Activated CD4-positive, alpha-beta T cell treated with anti-CD3 and anti-CD28 coated beads, Interleukin-2, amount 10 ng/mL, durations not matched to agents 24 days and 14 days (primary cell): ENCODE measurements at regions not wholly inside any gene's neighbourhood (a gene's known extent, or its start where the extent isn't known, plus 50 kb on each side); places are given as distances from the start of the nearest gene placed in this dataset.
"Not testable (repeated sequence)": the region's sequence is repeated elsewhere in the genome, so short reads cannot be mapped to it uniquely, and the experiment has no call there.

Source experiments
- DNase-seq: peaks from one replicate; pipeline ENCODE4 v3.0.0; 2022
- H3K27ac Mint-ChIP-seq: one replicate; pipeline ENCODE4 v1.8.0; 2022; ENCODE audit warnings: mild to moderate bottlenecking, mixed read lengths
- H3K27me3 Mint-ChIP-seq: one replicate; pipeline ENCODE4 v1.8.0; 2022; ENCODE audit warnings: mixed read lengths
- H3K36me3 Mint-ChIP-seq: one replicate; pipeline ENCODE4 v1.8.0; 2022; ENCODE audit warnings: low read depth, mild to moderate bottlenecking, mixed read lengths
- H3K4me1 Mint-ChIP-seq: one replicate; pipeline ENCODE4 v1.8.0; 2021; ENCODE audit warnings: mixed read lengths
- H3K4me3 Mint-ChIP-seq: one replicate; pipeline ENCODE4 v1.8.0; 2022; ENCODE audit warnings: mild to moderate bottlenecking, moderate library complexity, mixed read lengths
- H3K9me3 Mint-ChIP-seq: one replicate; pipeline ENCODE4 v1.8.0; 2021; ENCODE audit warnings: mixed read lengths
- intact Hi-C: fragments of 100-400 bp; cut with micrococcal nuclease; formaldehyde crosslinking; loops from one replicate; pipeline ENCODE4 v1.15.1; 2023

DNA sequence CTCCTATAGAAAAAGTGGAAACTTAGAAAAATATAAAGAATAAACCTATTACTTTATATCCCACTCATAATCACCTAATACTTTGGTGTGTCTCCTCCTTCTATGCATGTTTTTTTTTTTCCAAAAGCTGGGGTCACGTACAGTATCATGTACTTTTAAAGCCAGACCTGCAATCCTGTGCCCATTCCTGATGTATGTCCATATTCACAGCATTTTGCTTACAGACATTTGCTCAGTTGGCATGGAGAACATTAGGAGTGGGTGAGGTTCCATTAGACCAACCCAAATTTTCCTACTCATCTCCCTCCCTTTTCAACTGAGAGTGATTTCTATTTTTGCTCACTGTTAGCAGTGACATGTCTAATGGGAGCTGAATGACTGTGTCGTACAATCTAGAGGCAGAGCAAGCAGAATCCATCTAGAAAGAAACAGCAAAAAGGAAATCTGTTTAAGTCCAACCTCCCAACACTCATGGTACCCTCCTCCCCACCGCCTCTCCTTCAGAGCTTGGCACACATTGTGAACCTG, 195.6 kb upstream of the KLF3 start:
- intact Hi-C loops: no loop called here
- Mint-ChIP-seq H3K27me3 (peaks cover 4% of the 10 kb centered on the region), H3K9me3 (peaks cover 23% of the 10 kb centered on the region), H3K36me3 (peaks cover 7% of the 10 kb centered on the region), H3K4me3 (no peak overlapping the region), H3K27ac (no peak overlapping the region), H3K4me1 (peaks cover 5% of the 10 kb centered on the region)
- no peak for DNase-seq

DNA sequence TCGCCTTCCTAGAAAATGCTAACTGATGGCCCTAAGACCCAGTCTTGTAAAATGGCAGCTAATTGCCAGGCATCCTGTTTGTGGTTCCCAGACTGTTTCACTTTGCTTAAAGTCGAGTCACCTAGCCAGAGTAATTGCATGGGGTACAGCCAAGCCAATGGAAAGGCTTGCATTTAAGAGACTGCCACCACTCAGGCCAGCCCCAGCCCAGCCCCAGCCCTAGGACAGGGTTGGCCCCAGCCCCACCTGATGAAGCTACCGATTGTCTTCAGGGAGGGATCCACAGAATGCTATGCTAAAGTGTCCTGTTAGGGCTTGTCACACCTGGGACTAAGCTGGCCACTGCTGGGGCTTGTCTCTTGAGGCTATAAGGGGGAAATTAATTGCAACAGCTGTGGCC, 194.6 kb upstream of the KLF3 start:
- H3K4me3 Mint-ChIP-seq: no peak overlapping the region

DNA sequence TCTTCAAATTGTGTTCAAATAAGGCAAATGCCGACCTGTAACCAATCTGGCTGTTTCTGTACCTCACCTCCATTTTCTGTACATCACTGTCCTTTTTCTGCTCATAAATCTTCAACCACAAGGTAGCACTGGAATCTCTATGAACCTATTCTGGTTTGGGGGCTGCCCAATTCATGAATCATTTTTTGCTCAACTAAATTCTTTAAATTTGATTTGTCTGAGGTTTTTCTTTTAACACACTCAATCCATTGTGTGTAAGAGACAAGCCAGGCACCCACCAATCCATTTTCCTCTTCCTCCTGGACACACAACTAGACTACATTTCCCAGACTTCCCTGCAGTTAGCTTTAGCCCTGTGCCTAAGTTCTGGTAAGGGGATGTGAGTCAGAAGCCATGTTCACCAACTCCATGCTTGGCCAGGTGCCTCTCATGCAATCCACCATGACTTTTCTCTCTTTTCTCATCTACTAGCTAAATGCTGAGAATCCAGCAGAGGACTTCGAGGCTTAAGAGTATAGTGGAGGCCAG, 193.2 kb upstream of the KLF3 start:
- peaks cover 4% of the 10 kb centered on the region for H3K27me3 Mint-ChIP-seq
- intact Hi-C loops: no loop called here
- H3K27ac Mint-ChIP-seq: no peak overlapping the region
- peaks cover 13% of the 10 kb centered on the region for H3K9me3 Mint-ChIP-seq
- H3K4me3 Mint-ChIP-seq: no peak overlapping the region
- H3K36me3 Mint-ChIP-seq: peaks cover 7% of the 10 kb centered on the region
- no peaks in the 10 kb centered on the region for H3K4me1 Mint-ChIP-seq
- no peak for DNase-seq

More for the DNA sequence above, 194.6 kb upstream of the KLF3 start:
- intact Hi-C loops: no loop called here
- Mint-ChIP-seq H3K27ac (no peak overlapping the region), H3K36me3 (peaks cover 7% of the 10 kb centered on the region), H3K4me1 (peaks cover 5% of the 10 kb centered on the region), H3K27me3 (peaks cover 4% of the 10 kb centered on the region), H3K9me3 (peaks cover 18% of the 10 kb centered on the region)
- DNase-seq: no peak

DNA sequence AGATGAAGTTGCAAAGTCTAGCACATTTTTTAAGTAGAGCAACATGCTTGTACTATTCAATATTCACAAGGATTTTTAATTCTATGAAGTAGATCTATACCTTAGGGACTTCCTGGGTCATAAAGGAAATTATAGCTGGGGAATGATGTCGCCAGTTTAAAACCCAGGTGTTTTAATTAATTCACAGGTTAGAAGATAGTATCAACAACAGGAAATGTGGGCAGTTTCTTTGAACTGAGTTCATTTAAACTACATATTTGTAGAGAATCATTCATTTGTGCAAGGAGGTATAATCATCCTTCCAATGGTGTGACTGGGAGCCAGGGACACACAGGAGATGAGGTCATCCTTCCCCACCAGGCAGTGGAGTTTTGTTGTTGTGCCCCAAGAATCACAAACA, 181.3 kb upstream of the KLF3 start:
- Mint-ChIP-seq H3K4me1 (peaks cover 4% of the 10 kb centered on the region), H3K9me3 (peaks cover 16% of the 10 kb centered on the region), H3K4me3 (no peak overlapping the region), H3K27me3 (no peaks in the 10 kb centered on the region), H3K36me3 (no peaks in the 10 kb centered on the region), H3K27ac (no peak overlapping the region)
- intact Hi-C loops: no loop called here
- no peak for DNase-seq

DNA sequence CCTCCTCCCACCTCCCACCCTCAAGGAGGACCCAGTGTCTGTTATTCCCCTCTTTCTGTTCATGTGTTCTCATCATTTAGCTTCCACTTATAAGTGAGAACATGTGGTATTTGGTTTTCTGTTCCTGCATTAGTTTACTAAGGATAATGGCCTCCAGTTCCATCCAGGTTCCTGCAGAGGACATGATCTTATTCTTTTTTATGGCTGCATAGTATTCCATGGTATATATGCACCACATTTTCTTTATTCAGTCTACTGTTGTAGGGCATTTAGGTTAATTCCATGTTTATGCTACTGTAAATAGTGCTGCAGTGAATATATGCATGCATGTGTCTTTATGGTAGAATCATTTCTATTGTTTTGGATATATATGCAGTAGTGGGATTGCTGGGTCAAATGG, 180.4 kb upstream of the KLF3 start:
- H3K9me3 Mint-ChIP-seq, H3K4me3 Mint-ChIP-seq, intact Hi-C loops, H3K4me1 Mint-ChIP-seq, H3K36me3 Mint-ChIP-seq, DNase-seq, H3K27ac Mint-ChIP-seq, H3K27me3 Mint-ChIP-seq: not testable (repeated sequence)

DNA sequence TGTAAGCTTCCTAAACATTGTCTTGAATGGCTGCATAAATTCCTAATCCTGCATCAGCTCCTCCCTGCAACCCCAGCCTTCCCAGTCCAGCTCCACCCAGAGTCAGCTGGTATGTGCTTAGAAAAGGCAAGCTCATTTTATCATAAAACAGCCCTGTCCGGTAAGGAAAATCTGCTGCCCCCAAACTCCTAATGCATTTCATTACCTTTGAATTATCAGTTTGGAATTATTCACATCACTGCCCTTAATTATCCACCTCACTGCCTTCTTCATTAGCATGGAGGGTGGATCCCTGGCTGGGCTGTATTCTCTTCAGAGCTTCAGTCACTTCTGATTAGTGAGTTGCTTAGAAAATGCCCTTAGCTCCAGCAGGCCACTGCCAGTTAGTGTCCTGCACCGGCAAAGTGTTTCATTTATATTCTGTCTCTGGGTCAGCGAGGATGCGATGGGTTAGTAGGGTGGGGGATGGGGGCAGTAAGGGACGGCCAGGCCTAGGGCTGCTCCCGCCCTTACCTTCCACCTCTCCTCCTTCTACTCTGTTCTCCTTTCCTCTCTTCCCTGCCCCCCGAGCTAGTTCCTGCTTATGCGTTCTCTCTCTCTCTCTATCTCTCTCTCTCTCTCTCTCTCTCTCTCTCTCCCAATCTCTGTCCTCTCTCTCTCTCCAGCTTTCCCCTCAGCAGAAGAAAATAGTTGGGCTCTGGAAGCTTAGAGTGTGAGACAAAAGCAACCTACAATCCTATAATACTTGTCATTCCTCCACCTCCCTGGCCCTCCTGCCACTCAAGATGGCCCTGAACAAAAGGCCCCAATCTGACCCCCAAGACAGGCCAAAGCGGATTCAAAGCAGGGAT, 174.8 kb upstream of the KLF3 start:
- Mint-ChIP-seq H3K27ac (no peak overlapping the region), H3K36me3 (no peaks in the 10 kb centered on the region), H3K4me1 (peaks cover 11% of the 10 kb centered on the region), H3K27me3 (peaks cover 5% of the 10 kb centered on the region), H3K4me3 (no peak overlapping the region), H3K9me3 (peaks cover 4% of the 10 kb centered on the region)
- intact Hi-C loops: no loop called here
- DNase-seq: peak; percentile 40

DNA sequence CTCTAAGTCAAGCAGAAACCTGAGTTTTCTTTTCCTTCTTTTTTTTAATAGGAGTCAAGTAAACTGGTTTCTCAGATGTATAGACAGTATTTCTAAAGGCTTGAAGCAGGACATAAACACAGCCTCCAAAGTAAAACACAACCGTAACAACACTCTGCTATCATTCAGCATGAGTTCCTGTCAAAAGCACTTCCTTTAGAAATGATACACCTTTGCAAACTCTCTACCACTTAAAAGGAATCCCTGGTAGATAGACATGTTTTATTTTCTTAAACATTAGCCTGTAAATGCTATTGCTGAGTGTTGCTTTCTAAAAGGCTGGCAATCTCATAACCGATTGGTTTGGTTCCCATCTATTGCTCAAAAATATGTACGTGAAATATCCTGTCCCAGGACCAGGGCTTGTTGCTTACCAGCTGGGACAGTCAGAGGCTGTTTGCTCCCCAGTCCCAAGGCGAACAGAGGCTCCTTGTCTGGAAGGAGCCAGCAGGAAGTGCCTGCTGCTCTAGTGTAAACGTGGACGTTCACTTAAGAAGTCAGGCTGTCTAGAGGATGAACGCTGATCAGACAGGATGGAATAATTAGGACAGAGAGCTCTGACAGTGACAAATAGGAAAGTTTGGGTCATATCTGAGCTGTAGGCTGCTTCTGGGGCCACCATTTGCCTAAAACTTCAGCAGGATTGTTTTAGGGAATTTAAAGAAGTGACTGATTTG, 173.9 kb upstream of the KLF3 start:
- intact Hi-C loops: no loop called here
- no peak overlapping the region for H3K27ac Mint-ChIP-seq
- H3K4me1 Mint-ChIP-seq: peaks cover 11% of the 10 kb centered on the region
- peak; percentile 57 for DNase-seq
- peaks cover 8% of the 10 kb centered on the region for H3K27me3 Mint-ChIP-seq
- H3K36me3 Mint-ChIP-seq: no peaks in the 10 kb centered on the region
- H3K4me3 Mint-ChIP-seq: no peak overlapping the region
- H3K9me3 Mint-ChIP-seq: no peaks in the 10 kb centered on the region

DNA sequence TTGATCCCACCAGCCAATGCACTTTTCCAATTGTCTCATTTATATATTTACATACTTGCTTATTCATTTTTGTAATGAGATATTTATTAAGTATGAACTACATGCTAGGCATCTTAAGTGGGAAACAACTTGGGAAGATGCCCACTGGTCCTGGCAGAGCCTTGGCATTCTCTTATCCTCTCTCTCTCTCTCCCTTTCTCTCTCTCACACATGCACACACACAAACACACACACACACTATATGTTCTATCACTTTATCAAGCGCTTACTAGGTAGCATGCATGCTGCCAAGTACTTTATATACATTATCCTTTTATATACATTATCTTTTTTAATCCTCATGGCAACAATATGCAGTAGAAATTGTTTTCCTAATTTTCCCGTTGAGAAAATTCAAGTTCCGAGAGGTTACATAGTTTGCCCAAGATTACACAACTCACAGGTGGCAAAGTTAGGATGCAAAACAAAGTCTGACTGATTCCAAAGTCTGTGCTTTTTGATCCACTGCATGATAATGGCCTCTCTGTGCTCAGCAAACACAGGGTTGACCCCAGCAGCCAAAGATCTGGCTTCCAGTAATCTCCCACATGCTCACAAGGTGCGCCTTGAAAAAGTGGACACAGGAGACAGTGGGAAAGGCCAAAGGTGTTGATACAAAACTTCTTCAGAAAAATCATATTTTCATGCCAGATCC, 173.1 kb upstream of the KLF3 start:
- Mint-ChIP-seq H3K4me1 (peaks cover 11% of the 10 kb centered on the region), H3K9me3 (no peaks in the 10 kb centered on the region), H3K27me3 (peaks cover 8% of the 10 kb centered on the region), H3K36me3 (no peaks in the 10 kb centered on the region), H3K27ac (no peak overlapping the region), H3K4me3 (no peak overlapping the region)
- intact Hi-C loops: no loop called here
- DNase-seq: no peak

DNA sequence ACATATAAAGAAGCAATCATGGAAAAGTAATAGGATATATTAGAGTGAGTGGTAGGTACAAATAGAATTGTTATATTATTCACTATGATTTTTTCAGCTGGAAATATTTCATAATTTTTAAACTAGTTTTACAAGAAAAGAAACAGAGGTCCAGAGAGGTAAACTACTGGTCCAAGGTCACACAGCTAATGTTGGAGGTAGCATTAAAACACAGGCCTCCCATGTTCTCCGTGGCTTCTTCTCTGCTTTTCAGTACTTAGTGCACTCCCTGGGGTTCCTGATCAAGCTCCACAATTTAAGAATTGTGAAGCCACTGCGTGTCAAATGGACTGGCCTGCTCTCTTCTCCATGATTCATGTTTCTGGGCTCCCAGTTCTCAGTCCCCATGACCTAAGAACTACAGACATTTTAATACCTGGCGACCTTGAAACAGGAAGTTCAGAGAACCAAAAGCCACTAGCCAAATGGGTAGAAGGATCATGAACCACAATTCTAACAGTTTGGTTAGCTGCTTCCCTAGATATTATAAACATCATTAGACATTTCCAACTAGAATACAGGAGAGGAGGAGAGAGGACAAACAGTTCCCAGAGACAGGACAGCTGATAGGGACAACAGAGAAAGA, 172.0 kb upstream of the KLF3 start:
- H3K4me3 Mint-ChIP-seq: no peak overlapping the region
- no peaks in the 10 kb centered on the region for H3K36me3 Mint-ChIP-seq
- H3K9me3 Mint-ChIP-seq: no peaks in the 10 kb centered on the region
- DNase-seq: no peak
- H3K27me3 Mint-ChIP-seq: peaks cover 10% of the 10 kb centered on the region
- intact Hi-C loops: no loop called here
- no peak overlapping the region for H3K27ac Mint-ChIP-seq
- peaks cover 11% of the 10 kb centered on the region for H3K4me1 Mint-ChIP-seq

DNA sequence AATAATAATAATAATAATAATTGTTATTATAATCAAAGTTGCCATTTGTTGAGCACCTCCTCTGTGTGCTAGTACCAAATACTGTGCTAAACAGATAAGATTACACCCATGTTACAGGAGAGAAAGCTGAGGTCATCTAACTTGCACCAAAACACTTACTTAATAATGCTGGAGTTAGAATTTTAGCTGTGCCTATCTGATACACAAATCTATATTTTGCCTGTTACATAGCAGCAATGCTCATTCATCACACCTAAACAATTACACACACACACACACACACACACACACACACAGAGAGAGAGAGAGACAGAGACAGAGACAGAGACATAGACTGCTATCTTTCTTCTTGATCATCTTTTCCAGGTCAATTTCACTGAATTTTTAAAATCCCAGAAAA, 170.9 kb upstream of the KLF3 start:
- no peak overlapping the region for H3K4me3 Mint-ChIP-seq
- no peaks in the 10 kb centered on the region for H3K36me3 Mint-ChIP-seq
- intact Hi-C loops: no loop called here
- H3K9me3 Mint-ChIP-seq: no peaks in the 10 kb centered on the region
- no peak overlapping the region for H3K27ac Mint-ChIP-seq
- DNase-seq: no peak
- peaks cover 11% of the 10 kb centered on the region for H3K4me1 Mint-ChIP-seq
- peaks cover 15% of the 10 kb centered on the region for H3K27me3 Mint-ChIP-seq

DNA sequence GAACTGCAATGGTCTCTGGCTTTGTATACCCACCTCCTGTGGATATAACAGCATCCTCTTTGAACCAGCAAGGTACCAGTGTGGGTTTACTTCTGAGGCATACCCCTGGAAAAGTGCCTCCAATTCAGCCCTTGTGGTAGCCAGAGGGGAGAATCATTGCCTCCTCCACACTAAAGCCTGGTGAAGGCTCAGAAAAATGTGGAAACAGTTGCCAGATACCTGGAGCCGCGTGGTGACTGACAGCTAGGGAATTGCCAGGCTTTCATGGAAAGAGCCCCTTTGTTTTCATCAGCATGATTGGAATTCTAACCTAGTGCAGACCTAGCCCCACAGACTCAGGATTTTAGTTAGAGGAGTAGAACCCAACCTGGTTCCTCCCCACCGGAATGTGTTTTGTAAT, 168.6 kb upstream of the KLF3 start:
- Mint-ChIP-seq H3K4me3 (no peak overlapping the region), H3K4me1 (peaks cover 4% of the 10 kb centered on the region), H3K27ac (no peak overlapping the region), H3K36me3 (no peaks in the 10 kb centered on the region), H3K9me3 (no peaks in the 10 kb centered on the region), H3K27me3 (peaks cover 20% of the 10 kb centered on the region)
- intact Hi-C loops: no loop called here
- DNase-seq: no peak

DNA sequence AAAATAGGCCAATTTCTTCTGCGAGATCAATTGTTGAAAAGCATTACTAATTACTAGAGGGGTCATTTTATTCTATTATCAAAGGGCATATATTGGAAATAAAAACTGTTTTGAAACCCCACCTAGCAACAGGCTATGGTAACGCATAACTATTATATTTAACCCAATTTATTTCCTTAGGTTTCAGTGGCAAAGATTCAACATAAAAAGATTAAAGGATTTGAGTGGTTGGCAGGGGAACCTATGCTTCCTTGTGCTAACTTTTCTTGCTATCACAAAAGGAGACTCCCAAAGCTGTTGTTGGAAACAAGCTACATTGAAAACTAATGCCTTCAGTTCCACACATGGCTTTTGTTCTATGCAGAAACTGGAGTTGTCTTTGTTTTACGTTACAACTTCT, 166.9 kb upstream of the KLF3 start:
- Mint-ChIP-seq H3K4me1 (peaks cover 2% of the 10 kb centered on the region), H3K4me3 (no peak overlapping the region), H3K27ac (no peak overlapping the region), H3K27me3 (peaks cover 29% of the 10 kb centered on the region), H3K9me3 (no peaks in the 10 kb centered on the region), H3K36me3 (no peaks in the 10 kb centered on the region)
- no peak for DNase-seq
- intact Hi-C loops: no loop called here

DNA sequence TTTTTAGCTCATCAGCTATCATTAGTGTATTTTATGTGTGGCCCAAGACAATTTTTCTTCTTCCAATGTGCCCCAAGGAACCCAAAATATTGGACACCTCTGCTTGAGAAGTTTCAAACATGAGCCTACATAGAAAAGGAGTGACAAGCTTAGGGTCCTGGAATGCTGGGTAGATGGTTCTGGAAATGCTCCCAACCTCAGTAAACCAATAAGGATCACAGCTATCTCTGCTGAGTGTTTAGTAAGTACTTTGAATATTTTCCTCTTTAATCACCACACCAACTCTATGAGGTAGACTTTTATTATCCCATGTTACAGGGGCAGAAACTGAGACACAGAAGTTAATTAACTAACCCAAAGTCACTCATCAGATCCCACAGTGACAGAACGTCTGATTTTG, 164.9 kb upstream of the KLF3 start:
- intact Hi-C loops: no loop called here
- Mint-ChIP-seq H3K36me3 (no peaks in the 10 kb centered on the region), H3K9me3 (no peaks in the 10 kb centered on the region), H3K27ac (no peak overlapping the region), H3K27me3 (peaks cover 30% of the 10 kb centered on the region), H3K4me1 (peaks cover 6% of the 10 kb centered on the region), H3K4me3 (no peak overlapping the region)
- DNase-seq: no peak
